Bronchial epithelial cell (primary cell): ENCODE measurements at regions not wholly inside any gene's neighbourhood (a gene's known extent, or its start where the extent isn't known, plus 50 kb on each side); places are given as distances from the start of the nearest gene placed in this dataset.

Experiments used
- DNase-seq: peaks from one replicate; pipeline ENCODE4 v3.0.0-alpha.2; 2010; ENCODE audit warnings: low read depth
- FAIRE-seq: peaks from 2 replicates; lab custom pipeline; 2011; peaks lifted over from hg19 to GRCh38; lab: Jason Lieb, UNC
- H3K27me3 ChIP-seq: 2 replicates; pipeline ENCODE4 v1.5.1; 2011; ENCODE audit warnings: low read length; ENCODE audit not compliant: control insufficient read depth, insufficient read depth
- H3K36me3 ChIP-seq: 2 replicates; pipeline ENCODE4 v1.5.1; 2011; ENCODE audit warnings: low read length; ENCODE audit not compliant: control insufficient read depth, insufficient read depth
- H3K4me3 ChIP-seq: 2 replicates; pipeline ENCODE4 v1.5.1; 2011; ENCODE audit warnings: mild to moderate bottlenecking, low read depth, low read length, control low read depth
- TF ChIP-seq, protein P1 (sequence below): IDR thresholded peaks from 2 replicates; pipeline ENCODE4 v1.5.1; 2011; ENCODE audit warnings: mild to moderate bottlenecking, moderate library complexity, low read length, control low read depth, inconsistent platforms; ENCODE audit not compliant: insufficient read depth, severe bottlenecking

DNA sequence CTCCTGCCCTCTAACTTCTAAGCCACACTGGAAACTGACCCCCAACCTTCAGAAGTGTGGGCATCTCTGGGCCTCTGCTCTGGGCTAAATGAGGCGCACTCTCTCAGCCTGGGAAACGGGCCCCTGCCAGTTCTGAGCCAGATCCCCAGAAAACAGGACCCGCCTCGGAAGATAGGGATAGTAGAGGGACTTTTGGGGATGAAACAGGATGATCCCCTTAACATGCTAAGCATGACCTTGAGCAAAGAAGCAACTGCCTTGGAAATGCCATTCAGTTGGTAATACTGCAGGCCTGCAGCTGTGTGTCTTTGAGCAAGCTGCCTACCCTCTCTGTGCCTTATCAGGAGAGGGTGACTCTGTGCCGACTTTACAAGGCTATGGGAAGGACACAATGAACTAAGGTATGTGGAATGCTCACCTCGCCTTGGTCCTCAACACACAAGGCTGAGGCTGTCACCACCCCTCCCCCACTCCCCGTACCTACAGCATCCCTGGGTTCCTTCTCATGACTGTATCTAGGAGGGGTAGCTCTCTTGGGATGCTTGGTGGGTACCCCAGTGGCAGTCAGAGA lies 54.0 kb downstream of the NCOR2 start:
- TF ChIP-seq, protein P1, sequence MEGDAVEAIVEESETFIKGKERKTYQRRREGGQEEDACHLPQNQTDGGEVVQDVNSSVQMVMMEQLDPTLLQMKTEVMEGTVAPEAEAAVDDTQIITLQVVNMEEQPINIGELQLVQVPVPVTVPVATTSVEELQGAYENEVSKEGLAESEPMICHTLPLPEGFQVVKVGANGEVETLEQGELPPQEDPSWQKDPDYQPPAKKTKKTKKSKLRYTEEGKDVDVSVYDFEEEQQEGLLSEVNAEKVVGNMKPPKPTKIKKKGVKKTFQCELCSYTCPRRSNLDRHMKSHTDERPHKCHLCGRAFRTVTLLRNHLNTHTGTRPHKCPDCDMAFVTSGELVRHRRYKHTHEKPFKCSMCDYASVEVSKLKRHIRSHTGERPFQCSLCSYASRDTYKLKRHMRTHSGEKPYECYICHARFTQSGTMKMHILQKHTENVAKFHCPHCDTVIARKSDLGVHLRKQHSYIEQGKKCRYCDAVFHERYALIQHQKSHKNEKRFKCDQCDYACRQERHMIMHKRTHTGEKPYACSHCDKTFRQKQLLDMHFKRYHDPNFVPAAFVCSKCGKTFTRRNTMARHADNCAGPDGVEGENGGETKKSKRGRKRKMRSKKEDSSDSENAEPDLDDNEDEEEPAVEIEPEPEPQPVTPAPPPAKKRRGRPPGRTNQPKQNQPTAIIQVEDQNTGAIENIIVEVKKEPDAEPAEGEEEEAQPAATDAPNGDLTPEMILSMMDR, result no peak
- peaks cover 2% of the 10 kb centered on the region for H3K36me3 ChIP-seq
- no peak overlapping the region for H3K4me3 ChIP-seq
- peak; percentile 73 for FAIRE-seq
- peak; percentile 29 for DNase-seq
- no peaks in the 10 kb centered on the region for H3K27me3 ChIP-seq

DNA sequence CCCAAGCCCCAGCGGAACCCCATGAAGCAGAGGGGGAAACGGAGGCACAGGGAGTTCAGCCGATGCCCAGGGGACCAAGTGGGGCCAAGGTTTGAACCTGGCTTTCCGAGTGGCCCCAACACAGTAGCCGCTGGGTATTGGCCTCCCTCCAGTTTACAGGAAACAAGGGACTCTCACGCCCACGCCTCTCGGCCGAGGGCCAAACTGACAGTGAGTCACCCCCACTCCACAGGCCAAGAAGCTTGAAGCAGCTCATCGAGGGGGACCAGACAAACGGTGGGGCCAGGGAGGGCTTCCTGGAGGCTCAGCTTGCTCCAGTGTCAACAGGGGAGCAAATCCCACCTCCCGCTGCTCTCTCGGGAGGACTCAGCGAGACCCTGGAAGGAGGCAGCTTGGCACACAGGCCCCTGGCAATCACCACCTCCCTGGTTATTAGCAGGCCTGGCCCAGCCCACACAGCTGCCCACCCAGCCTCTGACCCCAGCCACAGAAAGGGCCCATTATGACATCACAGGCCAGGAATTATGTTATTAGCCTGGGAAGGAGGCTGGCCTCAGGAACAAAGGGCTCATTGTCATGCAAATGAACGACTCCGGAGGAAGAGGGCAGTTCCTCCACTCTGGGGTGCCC lies 54.6 kb downstream of the NCOR2 start:
- H3K27me3 ChIP-seq, result no peaks in the 10 kb centered on the region
- TF ChIP-seq, protein P1, result no peak
- DNase-seq (peak; percentile 92), FAIRE-seq (no peak)
- H3K36me3 ChIP-seq, result peaks cover 2% of the 10 kb centered on the region
- H3K4me3 ChIP-seq, result no peak overlapping the region

DNA sequence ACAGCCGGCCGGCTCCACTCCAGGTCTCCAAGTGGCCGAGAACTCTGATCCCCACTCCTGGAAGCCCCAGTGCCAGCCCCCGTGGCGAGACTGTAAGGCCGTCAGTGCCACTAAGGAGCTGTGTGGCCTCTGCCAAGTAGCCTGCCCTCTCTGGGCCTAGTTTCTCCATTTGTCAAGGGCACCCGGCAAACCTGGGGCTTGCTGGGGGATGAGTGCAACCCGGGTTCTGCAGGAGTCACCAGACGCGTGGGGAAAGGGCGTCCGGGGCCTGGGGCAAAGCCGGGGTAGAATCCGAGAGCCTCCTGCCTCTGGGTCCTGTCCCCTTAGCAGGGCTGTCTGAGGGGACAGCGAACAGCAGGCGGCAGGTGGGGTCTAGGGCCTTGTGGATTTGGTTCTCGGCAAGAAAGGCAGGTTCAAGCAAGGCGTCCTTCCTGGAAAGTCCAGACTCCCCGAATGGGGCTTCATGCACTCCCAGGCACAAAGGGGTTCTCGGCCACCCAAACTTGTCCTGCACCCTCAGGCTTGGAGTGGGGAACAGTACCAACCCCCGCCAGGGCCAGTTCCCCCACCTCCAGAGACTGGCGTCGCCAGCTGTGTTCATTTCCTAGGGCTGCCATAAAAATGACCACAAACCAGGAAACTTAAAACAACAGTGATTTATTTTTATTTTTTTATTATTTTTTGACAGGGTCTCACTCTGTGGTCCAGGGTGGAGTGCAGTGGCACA lies 56.0 kb downstream of the NCOR2 start:
- no peak overlapping the region for H3K4me3 ChIP-seq
- FAIRE-seq, result no peak
- no peaks in the 10 kb centered on the region for H3K27me3 ChIP-seq
- H3K36me3 ChIP-seq, result peaks cover 2% of the 10 kb centered on the region
- DNase-seq, result no peak
- TF ChIP-seq, protein P1, result no peak

DNA sequence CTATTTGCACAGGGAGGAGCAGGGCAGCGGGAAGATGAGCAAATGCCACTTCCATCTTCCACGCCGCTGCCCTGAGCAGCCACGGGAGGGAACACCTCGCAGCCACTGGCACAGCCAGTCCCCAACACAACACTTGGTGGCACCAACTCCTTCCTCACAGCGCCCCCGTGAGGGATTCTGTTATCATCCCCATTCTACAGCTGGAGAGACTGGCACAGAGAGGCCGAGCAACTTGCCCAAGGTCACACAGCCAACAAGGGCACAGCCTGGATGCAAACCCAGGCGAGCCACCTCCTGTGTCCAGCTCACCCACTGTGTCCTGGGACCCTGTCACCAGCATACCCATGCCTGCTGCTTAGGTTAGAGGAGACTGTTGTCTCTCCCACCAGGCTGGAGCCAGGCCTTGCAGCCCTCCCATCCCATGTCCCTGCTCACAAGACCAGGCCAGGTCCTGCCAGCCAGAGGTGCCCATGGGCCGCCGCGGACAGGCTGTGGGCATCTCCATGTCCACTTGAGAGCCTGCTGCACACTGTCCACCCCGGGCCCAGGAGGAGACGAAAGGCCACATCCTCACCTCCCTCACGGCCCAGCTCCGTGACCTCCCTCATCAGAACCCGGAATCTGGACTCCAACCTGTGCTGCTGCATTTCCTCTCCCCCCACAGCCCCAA lies 57.0 kb downstream of the NCOR2 start:
- Histone ChIP-seq H3K4me3 (no peak overlapping the region), H3K27me3 (no peaks in the 10 kb centered on the region), H3K36me3 (peaks cover 2% of the 10 kb centered on the region)
- TF ChIP-seq, protein P1, result peak; percentile 47
- no peak for DNase-seq
- FAIRE-seq, result no peak

DNA sequence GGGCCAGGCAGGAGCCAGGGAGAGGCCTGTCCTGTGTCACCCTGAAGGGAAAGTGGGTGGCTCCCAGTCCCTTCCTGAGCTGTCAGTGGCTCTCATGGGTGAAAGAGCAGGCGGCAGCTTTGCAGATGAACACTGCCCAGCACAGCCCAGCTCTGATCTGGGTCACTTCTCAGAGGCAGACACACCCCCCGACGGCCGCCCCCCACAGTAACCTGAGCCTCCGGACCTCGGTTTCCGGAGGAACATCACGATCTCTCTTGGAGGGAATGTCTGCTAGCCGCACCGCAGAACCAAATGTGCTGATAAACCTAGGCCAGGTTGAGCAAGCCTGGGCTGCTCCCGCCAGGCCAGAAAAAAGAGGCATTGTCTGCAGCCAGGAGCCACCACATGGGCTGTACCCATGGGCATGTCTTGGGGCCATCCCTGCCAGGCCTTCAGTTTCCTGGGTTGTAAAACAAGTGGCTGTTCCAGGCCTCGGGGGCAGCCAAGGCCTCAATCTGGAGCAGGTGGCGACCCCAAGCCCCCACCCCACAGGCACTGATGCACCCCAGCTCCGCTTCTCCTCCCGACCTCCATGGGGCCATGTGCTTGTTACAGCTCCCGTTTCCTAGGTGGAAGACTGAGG lies 57.6 kb downstream of the NCOR2 start:
- Histone ChIP-seq H3K4me3 (no peak overlapping the region), H3K27me3 (no peaks in the 10 kb centered on the region), H3K36me3 (peaks cover 2% of the 10 kb centered on the region)
- peak; percentile 55 for DNase-seq
- FAIRE-seq, result no peak
- TF ChIP-seq, protein P1, result no peak
